Right forelimb (tissue), 1 donor: ENCODE measurements at regions not wholly inside any gene's neighbourhood (a gene's known extent, or its start where the extent isn't known, plus 50 kb on each side); places are given as distances from the start of the nearest gene placed in this dataset.

Source experiments
- DNase-seq: peaks from one replicate; pipeline ENCODE4 v3.0.0-alpha.2; 2018

GRCh38 chr3:72426618-72427397 is 421.4 kb downstream of the SHQ1 start:
- DNase-seq = no peak

GRCh38 chr3:72423643-72424042 is 424.6 kb downstream of the SHQ1 start:
- DNase-seq = no peak

DNA sequence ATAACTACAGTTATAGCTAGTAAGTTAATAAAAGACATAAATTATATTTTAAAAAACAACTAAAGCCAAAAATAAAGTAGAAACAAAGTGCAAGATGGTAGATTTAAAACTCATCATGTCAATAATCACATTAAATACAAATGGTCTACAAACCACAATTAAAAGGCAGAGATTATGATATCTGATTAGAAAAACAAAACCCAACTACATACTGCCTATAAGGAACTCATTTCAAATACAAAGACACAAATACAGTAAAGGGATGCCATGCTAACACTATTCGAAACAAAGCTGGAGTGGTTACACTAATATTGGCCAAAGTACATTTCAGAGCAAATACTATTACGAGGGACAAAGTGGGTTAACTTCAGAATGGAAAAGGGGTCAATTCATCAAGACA is 426.5 kb downstream of the SHQ1 start:
- no peak for DNase-seq

- DNase-seq = no peak
Observed at GRCh38 chr3:72421126-72421525, 427.1 kb downstream of the SHQ1 start.

DNA sequence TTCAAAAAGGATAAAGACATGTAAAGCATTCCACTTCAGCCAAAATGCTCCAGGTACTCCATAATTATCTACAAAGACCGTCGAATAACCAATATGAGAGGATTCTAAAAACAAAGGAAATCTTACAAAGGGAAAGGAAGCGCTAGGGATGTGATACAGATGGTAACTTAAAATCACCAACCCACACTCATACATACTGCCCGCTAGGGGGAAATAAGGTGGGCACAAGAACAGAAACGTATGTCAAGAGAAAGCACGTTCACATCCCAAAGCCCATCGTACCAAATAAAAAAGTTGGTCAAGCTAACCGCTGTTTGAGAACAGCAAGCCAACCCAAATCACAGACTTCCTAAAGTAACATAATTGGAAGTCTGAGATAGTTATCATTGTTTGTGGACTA is 429.4 kb downstream of the SHQ1 start:
- DNase-seq = no peak

DNA sequence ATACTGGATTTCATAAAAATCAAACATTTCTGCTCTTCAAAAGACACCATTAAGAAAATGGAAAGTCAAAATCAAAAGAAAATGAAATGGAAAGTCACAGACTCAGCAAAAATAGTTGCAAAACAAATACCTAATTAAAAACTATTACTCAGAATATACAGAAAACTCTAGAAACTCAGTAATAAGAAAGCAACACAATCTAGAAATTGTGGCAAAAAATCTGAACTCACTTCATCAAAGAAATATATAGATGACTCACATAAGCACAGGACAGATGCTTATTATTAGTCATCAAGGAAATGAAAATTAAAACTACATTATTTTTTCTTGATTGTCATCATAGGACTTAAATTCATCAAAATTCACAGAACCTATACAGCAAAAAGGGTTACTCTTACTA is 430.0 kb downstream of the SHQ1 start:
- DNase-seq = no peak

- DNase-seq = no peak
Observed at GRCh38 chr3:72414481-72415016, 433.7 kb downstream of the SHQ1 start.

DNA sequence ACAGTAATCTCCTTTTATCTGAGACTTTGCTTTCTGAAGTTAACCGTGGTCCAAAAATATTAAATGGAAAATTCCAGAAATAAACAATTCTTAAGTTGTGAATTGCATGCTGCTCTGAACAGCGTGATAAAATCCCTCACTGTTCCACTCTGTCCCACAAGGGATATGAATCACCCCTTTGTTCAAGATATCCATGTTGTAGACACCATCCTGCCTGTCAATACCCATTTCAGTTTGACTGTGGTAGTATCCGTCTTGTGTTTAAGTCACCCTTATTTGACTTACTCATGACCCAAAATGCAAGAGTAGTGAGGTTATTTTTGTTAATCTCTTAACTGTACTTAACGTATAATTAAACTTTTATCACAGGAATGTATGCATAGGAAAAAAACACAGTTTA is 435.0 kb downstream of the SHQ1 start:
- no peak for DNase-seq

- no peak for DNase-seq
Observed at GRCh38 chr3:72412340-72412956, 435.8 kb downstream of the SHQ1 start.

DNA sequence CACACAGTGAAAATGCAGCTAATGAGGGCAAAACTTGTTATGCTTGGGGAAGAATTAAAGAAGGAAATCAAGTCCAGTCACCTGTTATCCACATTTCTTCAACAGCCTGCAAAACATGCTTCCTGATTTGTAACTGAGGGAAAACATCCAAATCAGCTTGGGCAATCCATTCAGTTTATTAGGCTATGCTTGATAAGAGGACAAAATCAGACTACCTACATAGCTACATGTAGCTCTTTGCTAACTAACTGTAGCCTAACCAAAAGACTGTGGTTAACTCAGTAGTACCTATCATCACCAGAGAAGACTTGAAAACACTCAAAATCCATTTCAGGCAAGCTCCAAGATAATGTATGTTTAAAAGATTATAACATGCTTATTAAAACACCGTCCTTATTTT is 436.4 kb downstream of the SHQ1 start:
- DNase-seq = no peak

GRCh38 chr3:72411126-72411525 is 437.1 kb downstream of the SHQ1 start:
- DNase-seq = no peak

DNA sequence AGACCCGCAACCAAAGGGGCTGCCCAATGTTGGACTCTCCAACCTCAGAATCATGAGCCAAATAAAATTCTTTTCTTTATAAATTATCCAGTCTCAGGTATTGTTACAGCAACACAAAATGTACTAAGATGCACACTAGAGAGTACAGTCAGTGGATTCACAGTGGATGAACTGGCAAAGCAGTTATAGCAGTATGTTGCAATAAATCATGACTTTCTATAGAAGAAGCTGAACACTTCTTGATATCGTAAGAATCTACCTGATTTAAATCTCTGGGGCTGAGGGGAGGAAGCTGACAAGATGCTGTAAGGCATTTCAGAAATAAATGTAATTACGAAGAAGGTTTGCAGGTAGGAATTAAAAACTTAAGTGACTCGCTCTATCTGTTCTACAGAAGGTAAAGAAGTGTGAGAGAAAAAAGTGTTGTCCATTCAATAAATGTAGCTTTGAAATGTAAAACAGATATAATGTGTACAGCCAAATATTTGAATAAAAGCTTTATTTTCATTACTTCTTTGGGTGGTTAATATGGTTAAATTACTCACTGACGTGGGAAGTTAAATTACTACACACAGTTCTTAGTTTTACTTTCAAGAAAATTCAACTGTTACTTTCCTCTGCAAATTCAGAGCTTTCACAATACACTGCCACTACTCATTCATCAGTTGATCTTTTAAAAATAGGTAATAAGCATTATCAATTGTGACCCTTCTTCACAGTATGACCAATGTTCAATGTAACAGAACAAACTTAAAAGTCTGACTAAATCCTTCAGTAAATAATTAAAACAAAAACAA is 439.1 kb downstream of the SHQ1 start:
- no peak for DNase-seq

- DNase-seq = no peak
Observed at GRCh38 chr3:72407766-72408165, 440.5 kb downstream of the SHQ1 start.

- DNase-seq = no peak
Observed at GRCh38 chr3:72405943-72406566, 442.2 kb downstream of the SHQ1 start.

GRCh38 chr3:72401005-72401545 is 447.2 kb downstream of the SHQ1 start:
- DNase-seq = no peak

GRCh38 chr3:72398781-72399180 is 449.5 kb downstream of the SHQ1 start:
- no peak for DNase-seq

DNA sequence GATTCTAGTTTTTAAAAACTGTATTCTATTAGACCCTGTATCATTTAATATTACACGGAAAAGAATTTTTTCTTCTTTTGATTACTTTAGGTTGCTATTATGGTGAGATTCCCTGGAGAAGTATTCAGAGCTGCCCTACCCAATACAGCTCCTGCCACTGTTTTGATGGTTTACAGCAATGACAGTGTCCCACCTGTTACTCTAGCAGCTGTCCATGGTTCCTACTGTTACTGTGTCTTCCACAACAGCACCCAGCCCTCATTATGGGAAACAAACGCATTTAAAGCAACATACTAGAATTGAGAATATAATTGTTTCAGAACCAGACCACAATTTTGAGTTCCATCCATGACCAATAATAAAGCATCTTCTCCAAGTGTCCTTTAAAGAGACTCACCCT is 450.7 kb downstream of the SHQ1 start:
- no peak for DNase-seq

DNA sequence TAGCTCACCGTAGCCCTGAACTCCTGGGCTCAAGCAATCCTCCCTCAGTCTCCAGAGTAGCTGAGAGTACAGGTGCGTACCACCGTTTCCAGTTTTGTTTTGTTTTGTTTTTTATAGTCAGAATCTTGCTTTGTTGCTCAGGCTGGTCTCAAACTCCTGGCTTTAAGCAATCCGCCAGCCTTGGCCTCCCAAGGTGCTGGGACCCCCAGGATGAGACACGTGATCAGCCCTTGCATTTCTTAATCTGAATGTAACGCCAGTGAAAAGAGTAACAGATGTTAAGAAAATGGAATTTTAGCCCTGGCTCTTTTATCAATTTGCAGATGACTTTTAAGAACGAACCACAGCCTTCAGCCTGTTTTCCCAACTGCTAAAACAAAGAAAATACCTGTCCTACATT is 451.3 kb downstream of the SHQ1 start:
- no peak for DNase-seq

DNA sequence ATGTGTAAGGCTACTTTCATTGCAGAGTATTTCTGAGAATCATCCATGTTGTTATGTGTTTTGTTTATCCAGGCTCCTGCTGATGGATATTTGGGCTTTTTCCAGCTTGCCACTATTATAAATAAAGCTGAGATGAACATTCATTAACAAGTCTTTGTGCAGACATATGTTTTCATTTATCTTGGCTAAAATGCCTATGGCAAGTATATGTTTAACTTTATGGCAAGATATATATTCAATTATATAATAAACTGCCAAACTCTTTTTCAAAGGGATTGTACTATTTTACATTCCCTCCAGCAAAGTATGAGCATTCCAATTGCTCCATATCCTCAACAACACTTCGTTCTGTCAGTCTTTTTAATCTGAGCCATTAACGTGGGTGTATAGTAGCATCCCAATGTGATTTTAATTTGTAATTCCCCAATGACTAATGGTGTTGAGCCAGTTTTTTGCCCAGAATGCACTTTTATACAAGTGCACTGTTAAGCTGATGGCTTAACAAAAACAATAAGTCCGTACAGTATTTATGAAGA is 452.4 kb downstream of the SHQ1 start:
- DNase-seq = no peak

GRCh38 chr3:72393455-72393854 is 454.8 kb downstream of the SHQ1 start:
- no peak for DNase-seq

GRCh38 chr3:72391659-72392058 is 456.6 kb downstream of the SHQ1 start:
- no peak for DNase-seq

- DNase-seq = no peak
Observed at GRCh38 chr3:72390841-72391240, 457.4 kb downstream of the SHQ1 start.

- DNase-seq = no peak
Observed at GRCh38 chr3:72388644-72389043, 459.6 kb downstream of the SHQ1 start.
